Sigmoid colon (tissue), 6 donors: ENCODE measurements at regions not wholly inside any gene's neighbourhood (a gene's known extent, or its start where the extent isn't known, plus 50 kb on each side); places are given as distances from the start of the nearest gene placed in this dataset.
"Not testable (repeated sequence)": the region's sequence is repeated elsewhere in the genome, so short reads cannot be mapped to it uniquely, and the experiment has no call there.

Experiments
- DNase-seq: peaks from one replicate; pipeline ENCODE4 v3.0.0-alpha.2; 2019
- H3K27ac ChIP-seq, 4 donors: fragments of 200-600 bp; sonication (generic); one replicate each; pipeline ENCODE4 v1.5.1; 2016 to 2019; ENCODE audit warnings: mild to moderate bottlenecking in 1 of 4
- H3K27me3 ChIP-seq, 3 donors: fragments of 200-600 bp; sonication (generic); one replicate each; pipeline ENCODE4 v1.5.1; 2019; ENCODE audit warnings: mild to moderate bottlenecking in 1 of 3
- H3K36me3 ChIP-seq, 4 donors: fragments of 200-600 bp; sonication (generic); one replicate each; pipeline ENCODE4 v1.5.1; 2016 to 2019
- H3K4me1 ChIP-seq, 4 donors: fragments of 200-600 bp; sonication (generic); one replicate each; pipeline ENCODE4 v1.5.1; 2017 to 2019
- H3K4me3 ChIP-seq, 4 donors: fragments of 200-600 bp; sonication (generic); one replicate each; pipeline ENCODE4 v1.5.1; 2017 to 2019; ENCODE audit warnings: mild to moderate bottlenecking in 2 of 4, moderate library complexity in 1 of 4
- H3K9me3 ChIP-seq, 4 donors: fragments of 200-600 bp in 3 of 4; sonication (generic) in 3 of 4; one replicate each; pipeline versions ENCODE4 v1.5.1 to v1.6.1; 2013 to 2019
- CTCF ChIP-seq, 4 experiments: fragments of 450-650 bp in 3 of 4; fragments of 200-600 bp in 1 of 4; IDR thresholded peaks; one replicate each; pipeline ENCODE4 v1.5.1; 2016 to 2019; ENCODE audit warnings: antibody characterized with exemption in 4 of 4, mild to moderate bottlenecking in 3 of 4, moderate library complexity in 2 of 4
- EP300 ChIP-seq, 4 donors: sonication (generic); formaldehyde crosslinking; IDR thresholded peaks; one replicate each; pipeline ENCODE4 v1.6.1; 2017; ENCODE audit warnings: antibody characterized with exemption in 4 of 4
- POLR2A ChIP-seq, 2 donors: fragments of 450-650 bp; IDR thresholded peaks; one replicate each; pipeline ENCODE4 v1.6.1; 2016; ENCODE audit warnings: antibody characterized with exemption in 2 of 2, mild to moderate bottlenecking in 2 of 2, moderate library complexity in 2 of 2
- POLR2AphosphoS5 ChIP-seq, 4 donors: sonication (generic); formaldehyde crosslinking; IDR thresholded peaks; one replicate each; pipeline ENCODE4 v1.6.1; 2017; ENCODE audit warnings: antibody characterized with exemption in 4 of 4
- WGBS, 2 donors: extraction: QIAGEN DNeasy Blood & Tissue Kit; methylation state at CpG; one replicate each; pipeline ENCODE4 v1.1.7; 2013; 5-methylcytosine and 5-hydroxymethylcytosine counted together
- intact Hi-C: fragments of 100-400 bp; cut with DNase I; formaldehyde crosslinking; loops from one replicate; pipeline ENCODE4 v1.15.1; 2023
- donor health status: healthy with polysubstance abuse.
- donor health status: healthy.

GRCh38 chr3:95810462-95810861 is 1003.9 kb upstream of the EPHA6 start:
- Histone ChIP-seq H3K4me3 (no peak overlapping the region), H3K36me3 (no peaks in the 10 kb centered on the region), H3K27me3 (no peaks in the 10 kb centered on the region), H3K9me3 (no peaks in the 10 kb centered on the region), H3K27ac (no peak overlapping the region), H3K4me1 (no peaks in the 10 kb centered on the region)
- no peak for DNase-seq
- WGBS, 2 donors, result 97 to 99% methylated on average over 1 of the region's 1 CpG
- intact Hi-C loops, result no loop called here
- no peak for TF ChIP-seq POLR2A (IDR thresholded peaks at IDR 0.05)
- TF ChIP-seq EP300 (IDR thresholded peaks at IDR 0.05), result no peak
- no peak for TF ChIP-seq CTCF (IDR thresholded peaks at IDR 0.05)
- TF ChIP-seq POLR2AphosphoS5 (IDR thresholded peaks at IDR 0.05), result no peak

GRCh38 chr3:95813244-95813643 is 1001.1 kb upstream of the EPHA6 start:
- H3K4me3 ChIP-seq, result no peak overlapping the region
- H3K27me3 ChIP-seq, result no peaks in the 10 kb centered on the region
- TF ChIP-seq CTCF (IDR thresholded peaks at IDR 0.05), result no peak
- WGBS, 2 donors, result 72 to 89% methylated on average over 2 of the region's 2 CpGs
- no peaks in the 10 kb centered on the region for H3K36me3 ChIP-seq
- no peak overlapping the region for H3K27ac ChIP-seq
- peaks cover 0 to 3% (median 0%) of the 10 kb centered on the region in 4 donors for H3K9me3 ChIP-seq
- no peaks in the 10 kb centered on the region for H3K4me1 ChIP-seq
- no peak for DNase-seq
- intact Hi-C loops, result no loop called here

GRCh38 chr3:95815828-95816227 is 998.6 kb upstream of the EPHA6 start:
- intact Hi-C loops, result no loop called here
- TF ChIP-seq POLR2A (IDR thresholded peaks at IDR 0.05) (no peak), POLR2AphosphoS5 (IDR thresholded peaks at IDR 0.05) (no peak), CTCF (IDR thresholded peaks at IDR 0.05) (no peak), EP300 (IDR thresholded peaks at IDR 0.05) (no peak)
- no peaks in the 10 kb centered on the region for H3K27me3 ChIP-seq
- H3K36me3 ChIP-seq, result no peaks in the 10 kb centered on the region
- peaks cover 0 to 3% (median 0%) of the 10 kb centered on the region in 4 donors for H3K9me3 ChIP-seq
- no peak overlapping the region for H3K4me3 ChIP-seq
- WGBS, 2 donors, result 36 to 63% methylated on average over 1 of the region's 1 CpG
- no peak overlapping the region for H3K27ac ChIP-seq
- no peaks in the 10 kb centered on the region for H3K4me1 ChIP-seq
- DNase-seq, result no peak

- Histone ChIP-seq H3K4me3 (no peak overlapping the region), H3K27ac (no peak overlapping the region), H3K9me3 (no peaks in the 10 kb centered on the region), H3K4me1 (no peaks in the 10 kb centered on the region), H3K36me3 (no peaks in the 10 kb centered on the region), H3K27me3 (no peaks in the 10 kb centered on the region)
- intact Hi-C loops, result no loop called here
- TF ChIP-seq POLR2A (IDR thresholded peaks at IDR 0.05) (no peak), EP300 (IDR thresholded peaks at IDR 0.05) (no peak), CTCF (IDR thresholded peaks at IDR 0.05) (no peak), POLR2AphosphoS5 (IDR thresholded peaks at IDR 0.05) (no peak)
- 67 to 82% methylated on average over 2 of the region's 2 CpGs for WGBS, 2 donors
- DNase-seq, result no peak
Measured at GRCh38 chr3:95826419-95826818, 988.0 kb upstream of the EPHA6 start.

- Histone ChIP-seq H3K36me3 (no peaks in the 10 kb centered on the region), H3K4me3 (no peak overlapping the region), H3K4me1 (no peaks in the 10 kb centered on the region), H3K27ac (no peak overlapping the region), H3K27me3 (no peaks in the 10 kb centered on the region), H3K9me3 (peaks cover 0 to 1% (median 0%) of the 10 kb centered on the region in 4 donors)
- TF ChIP-seq CTCF (IDR thresholded peaks at IDR 0.05) (no peak), POLR2A (IDR thresholded peaks at IDR 0.05) (no peak), EP300 (IDR thresholded peaks at IDR 0.05) (no peak), POLR2AphosphoS5 (IDR thresholded peaks at IDR 0.05) (no peak)
- DNase-seq, result no peak
- intact Hi-C loops, result no loop called here
Measured at GRCh38 chr3:95832146-95832545, 982.2 kb upstream of the EPHA6 start.

- WGBS, 2 donors, result 95 to 96% methylated on average over 9 of the region's 9 CpGs
- DNase-seq, H3K27ac ChIP-seq, H3K36me3 ChIP-seq, H3K9me3 ChIP-seq, intact Hi-C loops, H3K27me3 ChIP-seq, H3K4me1 ChIP-seq, H3K4me3 ChIP-seq: not testable (repeated sequence)
Measured at GRCh38 chr3:95860628-95861027, 953.8 kb upstream of the EPHA6 start.
